ENCODE measurements at regions not wholly inside any gene's neighbourhood (a gene's known extent, or its start where the extent isn't known, plus 50 kb on each side); places are given as distances from the start of the nearest gene placed in this dataset.

DNA sequence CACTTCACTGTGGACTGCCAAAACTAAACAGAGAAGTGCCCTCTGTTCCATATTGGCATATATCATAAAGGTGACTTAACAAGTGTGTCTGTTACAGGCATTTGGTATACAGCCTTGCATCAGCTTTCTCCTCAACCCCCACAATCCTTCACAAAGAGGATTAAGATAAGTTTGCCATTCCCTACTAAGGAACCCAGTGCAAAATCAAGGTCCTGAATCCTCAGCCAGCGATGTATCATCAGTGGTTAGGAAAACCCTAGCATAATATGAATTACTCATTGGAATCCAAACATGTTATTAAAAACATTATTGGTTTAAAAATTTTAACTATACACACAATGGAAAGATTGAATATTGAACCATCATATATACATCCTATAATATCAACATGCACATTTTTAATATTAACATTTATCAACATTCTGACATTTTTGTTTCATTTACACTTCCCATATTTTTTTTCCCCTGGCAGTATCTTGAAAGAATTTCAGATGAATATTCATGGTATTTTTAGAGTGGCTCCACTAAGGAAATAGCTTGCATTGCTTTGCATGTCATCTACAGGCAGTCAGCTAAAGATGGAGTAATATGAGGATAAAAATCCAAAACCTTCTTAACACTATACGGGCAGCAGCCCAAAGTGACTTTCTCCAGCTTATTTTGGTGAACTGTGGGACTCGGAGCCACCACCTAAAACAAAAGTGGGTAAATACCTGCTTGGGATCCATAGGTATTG lies 215.6 kb upstream of the CHRM2 start:
- TF ChIP-seq, protein P1, sequence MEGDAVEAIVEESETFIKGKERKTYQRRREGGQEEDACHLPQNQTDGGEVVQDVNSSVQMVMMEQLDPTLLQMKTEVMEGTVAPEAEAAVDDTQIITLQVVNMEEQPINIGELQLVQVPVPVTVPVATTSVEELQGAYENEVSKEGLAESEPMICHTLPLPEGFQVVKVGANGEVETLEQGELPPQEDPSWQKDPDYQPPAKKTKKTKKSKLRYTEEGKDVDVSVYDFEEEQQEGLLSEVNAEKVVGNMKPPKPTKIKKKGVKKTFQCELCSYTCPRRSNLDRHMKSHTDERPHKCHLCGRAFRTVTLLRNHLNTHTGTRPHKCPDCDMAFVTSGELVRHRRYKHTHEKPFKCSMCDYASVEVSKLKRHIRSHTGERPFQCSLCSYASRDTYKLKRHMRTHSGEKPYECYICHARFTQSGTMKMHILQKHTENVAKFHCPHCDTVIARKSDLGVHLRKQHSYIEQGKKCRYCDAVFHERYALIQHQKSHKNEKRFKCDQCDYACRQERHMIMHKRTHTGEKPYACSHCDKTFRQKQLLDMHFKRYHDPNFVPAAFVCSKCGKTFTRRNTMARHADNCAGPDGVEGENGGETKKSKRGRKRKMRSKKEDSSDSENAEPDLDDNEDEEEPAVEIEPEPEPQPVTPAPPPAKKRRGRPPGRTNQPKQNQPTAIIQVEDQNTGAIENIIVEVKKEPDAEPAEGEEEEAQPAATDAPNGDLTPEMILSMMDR (IDR thresholded peaks at IDR 0.05): no peak
- no peak for TF ChIP-seq POLR2AphosphoS5 (IDR thresholded peaks at IDR 0.05; ENCODE audit: low read depth, low read length)

Measured in Panc1 (cell line).